ENCODE measurements at regions not wholly inside any gene's neighbourhood (a gene's known extent, or its start where the extent isn't known, plus 50 kb on each side); places are given as distances from the start of the nearest gene placed in this dataset.
"Not testable (repeated sequence)": the region's sequence is repeated elsewhere in the genome, so short reads cannot be mapped to it uniquely, and the experiment has no call there.

DNA sequence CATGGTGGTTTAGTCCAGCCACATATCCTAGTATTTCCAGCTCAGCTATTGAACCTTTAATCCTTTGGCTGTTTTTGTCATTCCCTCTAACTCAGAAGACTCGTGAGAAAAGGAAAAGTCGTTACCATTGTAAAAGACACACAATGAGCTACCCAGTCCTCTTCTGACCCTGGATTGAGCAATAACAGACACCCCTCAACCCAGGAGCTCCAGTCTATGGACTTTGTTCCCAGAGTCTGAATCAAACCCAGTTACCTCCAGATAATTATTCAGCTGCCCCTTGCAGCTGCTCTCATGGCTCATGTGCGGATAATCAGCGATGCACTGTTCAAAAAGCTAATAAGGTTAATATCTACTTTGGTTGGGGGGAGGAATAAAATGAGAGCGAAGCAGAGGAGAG, 402.4 kb downstream of the BTG1 start:
- no peak overlapping the region for H3K4me3 Mint-ChIP-seq
- no peak for DNase-seq (ENCODE audit: low spot score)
- H3K27me3 Mint-ChIP-seq (ENCODE audit: low read depth) = peaks cover 2% of the 10 kb centered on the region
- H3K9me3 Mint-ChIP-seq = peaks cover 10% of the 10 kb centered on the region
- H3K4me1 Mint-ChIP-seq (ENCODE audit: low read depth) = no peaks in the 10 kb centered on the region
- no peak overlapping the region for H3K27ac Mint-ChIP-seq
- no peaks in the 10 kb centered on the region for H3K36me3 Mint-ChIP-seq (ENCODE audit: low read depth)

DNA sequence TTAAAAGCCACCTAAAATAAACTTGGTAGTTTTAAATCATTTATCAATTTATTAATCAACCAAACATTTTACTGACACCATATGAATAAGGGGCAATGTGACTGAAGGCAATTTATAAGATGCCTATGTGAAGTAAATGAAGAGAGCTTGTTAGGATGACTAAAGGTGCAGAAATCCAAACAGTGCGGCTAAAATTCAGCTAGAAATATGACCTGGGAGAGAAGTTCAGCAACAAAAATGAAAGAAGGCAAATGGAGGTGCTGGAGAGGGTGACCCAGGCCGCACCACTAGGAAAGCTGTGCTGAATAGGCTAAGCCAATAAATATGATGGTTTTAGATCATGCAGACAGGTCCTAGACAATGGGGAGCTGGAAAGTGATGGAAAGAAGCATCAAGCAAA, 403.7 kb downstream of the BTG1 start:
- Mint-ChIP-seq H3K9me3 (peaks cover 10% of the 10 kb centered on the region), H3K4me3 (no peak overlapping the region)

DNA sequence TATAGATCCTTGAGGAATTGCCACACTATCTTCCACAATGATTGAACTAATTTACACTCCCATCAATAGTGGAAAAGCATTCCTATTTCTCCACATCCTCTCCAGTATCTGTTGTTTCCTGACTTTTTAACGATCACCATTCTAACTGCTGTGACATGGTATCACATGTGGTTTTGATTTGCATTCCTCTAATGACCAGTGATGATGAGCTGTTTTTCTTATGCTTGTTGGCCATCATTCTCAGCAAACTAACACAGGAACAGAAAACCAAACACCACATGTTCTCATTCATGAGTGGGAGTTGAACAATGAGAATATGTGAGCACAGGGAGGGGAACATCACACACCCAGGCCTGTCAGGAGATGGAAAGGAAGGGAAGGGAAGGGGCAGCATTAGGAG, 411.8 kb downstream of the BTG1 start:
- not testable (repeated sequence) for H3K4me1 Mint-ChIP-seq (ENCODE audit: low read depth); H3K27ac Mint-ChIP-seq; H3K9me3 Mint-ChIP-seq; DNase-seq (ENCODE audit: low spot score); H3K27me3 Mint-ChIP-seq (ENCODE audit: low read depth); H3K36me3 Mint-ChIP-seq (ENCODE audit: low read depth); H3K4me3 Mint-ChIP-seq

More for the DNA sequence above, 403.7 kb downstream of the BTG1 start:
- peaks cover 2% of the 10 kb centered on the region for H3K27me3 Mint-ChIP-seq (ENCODE audit: low read depth)
- no peak overlapping the region for H3K27ac Mint-ChIP-seq
- DNase-seq (ENCODE audit: low spot score) = no peak
- H3K4me1 Mint-ChIP-seq (ENCODE audit: low read depth) = no peaks in the 10 kb centered on the region
- H3K36me3 Mint-ChIP-seq (ENCODE audit: low read depth) = no peaks in the 10 kb centered on the region

DNA sequence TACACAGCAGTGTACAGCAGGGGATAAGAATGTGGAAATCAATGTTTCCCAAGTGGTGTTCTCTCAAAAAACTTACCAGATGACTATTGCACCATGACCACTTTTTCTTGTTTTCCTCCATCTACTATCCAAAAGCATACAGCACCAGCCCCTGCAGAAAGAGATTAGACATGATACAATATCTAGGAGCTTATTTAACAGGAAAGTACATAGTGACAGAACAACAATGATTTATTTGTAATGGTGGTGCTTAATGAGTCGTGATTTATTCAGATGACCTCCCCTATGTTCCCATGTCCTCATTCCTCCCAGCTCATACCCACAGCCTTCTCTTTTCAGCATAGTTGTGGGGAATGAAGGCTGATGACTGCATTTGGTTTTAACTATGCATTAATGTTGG, 413.6 kb downstream of the BTG1 start:
- no peaks in the 10 kb centered on the region for H3K4me1 Mint-ChIP-seq (ENCODE audit: low read depth)
- no peaks in the 10 kb centered on the region for H3K27me3 Mint-ChIP-seq (ENCODE audit: low read depth)
- H3K36me3 Mint-ChIP-seq (ENCODE audit: low read depth) = no peaks in the 10 kb centered on the region
- H3K27ac Mint-ChIP-seq = no peak overlapping the region
- no peak for DNase-seq (ENCODE audit: low spot score)
- H3K4me3 Mint-ChIP-seq = no peak overlapping the region
- peaks cover 3% of the 10 kb centered on the region for H3K9me3 Mint-ChIP-seq

DNA sequence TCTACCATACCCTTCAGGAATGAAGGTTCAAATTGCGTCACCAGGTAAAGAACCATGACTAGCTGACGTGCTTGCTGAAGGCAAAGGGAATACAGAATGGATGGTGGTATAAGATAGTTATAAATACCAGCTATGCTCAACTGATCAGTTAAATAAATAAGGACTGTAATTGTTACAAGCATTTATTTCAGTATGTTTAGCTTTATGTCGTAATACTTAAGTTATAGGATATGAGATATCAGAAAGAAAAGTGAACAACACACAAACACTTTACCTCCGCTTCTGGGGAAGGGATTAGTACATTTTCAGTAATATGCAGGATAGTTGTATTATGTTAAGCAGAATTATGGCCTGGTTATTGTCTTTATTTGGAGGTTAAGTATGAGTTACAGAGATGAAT, 416.1 kb downstream of the BTG1 start:
- Mint-ChIP-seq H3K27ac (no peak overlapping the region), H3K9me3 (peaks cover 3% of the 10 kb centered on the region), H3K36me3 (ENCODE audit: low read depth) (no peaks in the 10 kb centered on the region), H3K27me3 (ENCODE audit: low read depth) (no peaks in the 10 kb centered on the region), H3K4me3 (no peak overlapping the region), H3K4me1 (ENCODE audit: low read depth) (no peaks in the 10 kb centered on the region)
- DNase-seq (ENCODE audit: low spot score) = no peak

DNA sequence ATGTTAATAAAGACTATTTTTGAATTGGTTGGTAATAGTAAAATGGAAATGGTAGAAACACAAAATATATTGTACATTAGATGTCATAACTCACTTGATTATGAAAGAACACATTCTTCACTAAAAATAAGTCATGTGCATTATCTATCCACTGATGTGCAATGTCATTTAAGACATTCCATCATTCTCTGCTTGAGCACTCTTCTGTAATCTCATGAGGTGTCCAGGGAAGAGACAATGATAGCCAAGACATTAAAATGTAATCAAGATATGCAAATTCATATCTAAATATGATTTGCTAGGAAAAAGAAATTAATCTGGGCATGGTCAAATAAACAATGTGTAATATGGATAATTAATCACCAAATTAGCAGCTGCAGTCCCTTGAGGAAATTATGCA, 422.5 kb downstream of the BTG1 start:
- DNase-seq (ENCODE audit: low spot score) = no peak
- Mint-ChIP-seq H3K4me1 (ENCODE audit: low read depth) (no peaks in the 10 kb centered on the region), H3K9me3 (no peaks in the 10 kb centered on the region), H3K4me3 (no peak overlapping the region), H3K27me3 (ENCODE audit: low read depth) (peaks cover 5% of the 10 kb centered on the region), H3K36me3 (ENCODE audit: low read depth) (no peaks in the 10 kb centered on the region), H3K27ac (no peak overlapping the region)

DNA sequence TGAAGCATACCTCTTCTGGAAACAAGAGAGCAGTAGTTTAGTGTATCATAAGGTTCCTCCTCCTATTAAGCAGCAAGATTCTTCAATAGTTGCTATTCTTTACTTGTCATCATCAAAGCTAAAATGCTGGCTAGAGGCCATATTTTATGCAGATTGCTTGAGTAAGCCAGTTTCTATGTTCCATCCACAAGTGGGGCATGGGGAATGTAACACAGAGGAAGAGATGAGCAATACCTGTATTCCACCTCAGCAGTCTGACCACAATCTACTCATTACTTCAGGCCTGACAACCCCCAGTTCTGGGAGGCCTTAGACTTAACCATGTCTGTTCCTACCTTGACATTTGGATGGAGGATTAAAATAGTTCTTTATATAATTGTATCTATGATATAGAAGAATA, 423.6 kb downstream of the BTG1 start:
- Mint-ChIP-seq H3K9me3 (no peaks in the 10 kb centered on the region), H3K27ac (no peak overlapping the region), H3K27me3 (ENCODE audit: low read depth) (peaks cover 5% of the 10 kb centered on the region), H3K4me1 (ENCODE audit: low read depth) (no peaks in the 10 kb centered on the region), H3K4me3 (no peak overlapping the region), H3K36me3 (ENCODE audit: low read depth) (no peaks in the 10 kb centered on the region)
- peak; percentile 24 for DNase-seq (ENCODE audit: low spot score)

DNA sequence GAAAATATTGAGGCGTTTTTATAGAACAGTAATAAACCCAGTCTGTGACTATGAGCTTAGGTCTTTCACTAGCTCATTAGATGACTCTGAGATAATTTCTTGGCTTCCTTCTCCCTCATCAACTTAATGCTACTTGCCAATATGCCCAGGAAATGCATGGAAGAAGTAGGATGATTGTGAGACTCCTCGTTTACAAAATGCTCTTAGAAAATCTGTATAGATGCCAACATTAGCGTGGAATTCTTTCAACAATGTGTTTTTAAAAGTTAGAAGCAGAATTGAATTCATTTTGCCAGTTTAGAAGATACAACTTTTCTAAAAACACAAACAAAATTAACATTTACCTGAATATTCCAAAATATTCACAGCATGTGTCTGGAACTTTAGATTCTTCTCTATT, 424.6 kb downstream of the BTG1 start:
- Mint-ChIP-seq H3K4me3 (no peak overlapping the region), H3K27ac (no peak overlapping the region), H3K36me3 (ENCODE audit: low read depth) (no peaks in the 10 kb centered on the region), H3K4me1 (ENCODE audit: low read depth) (no peaks in the 10 kb centered on the region), H3K9me3 (no peaks in the 10 kb centered on the region), H3K27me3 (ENCODE audit: low read depth) (peaks cover 5% of the 10 kb centered on the region)
- DNase-seq (ENCODE audit: low spot score) = no peak

DNA sequence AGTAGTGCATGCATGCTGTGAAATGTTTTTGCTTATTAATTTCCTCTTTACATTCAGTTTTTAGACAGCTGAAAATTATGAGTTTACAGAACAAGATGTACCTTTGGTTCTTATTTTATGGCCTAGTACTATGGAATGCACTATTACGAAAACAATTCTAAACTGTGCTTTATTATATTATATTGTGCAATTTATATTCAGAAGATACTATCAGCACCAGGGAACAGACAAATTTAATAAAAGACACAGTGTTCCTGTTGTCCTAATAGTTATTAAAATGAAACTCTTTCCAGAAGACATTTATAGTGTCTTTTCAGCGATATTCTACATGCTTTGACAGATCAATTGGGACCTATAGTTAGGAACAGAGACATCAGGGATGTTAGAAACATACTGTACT, 427.3 kb downstream of the BTG1 start:
- no peak overlapping the region for H3K4me3 Mint-ChIP-seq
- H3K4me1 Mint-ChIP-seq (ENCODE audit: low read depth) = no peaks in the 10 kb centered on the region
- DNase-seq (ENCODE audit: low spot score) = no peak
- peaks cover 5% of the 10 kb centered on the region for H3K27me3 Mint-ChIP-seq (ENCODE audit: low read depth)
- H3K27ac Mint-ChIP-seq = no peak overlapping the region
- H3K36me3 Mint-ChIP-seq (ENCODE audit: low read depth) = no peaks in the 10 kb centered on the region
- no peaks in the 10 kb centered on the region for H3K9me3 Mint-ChIP-seq

DNA sequence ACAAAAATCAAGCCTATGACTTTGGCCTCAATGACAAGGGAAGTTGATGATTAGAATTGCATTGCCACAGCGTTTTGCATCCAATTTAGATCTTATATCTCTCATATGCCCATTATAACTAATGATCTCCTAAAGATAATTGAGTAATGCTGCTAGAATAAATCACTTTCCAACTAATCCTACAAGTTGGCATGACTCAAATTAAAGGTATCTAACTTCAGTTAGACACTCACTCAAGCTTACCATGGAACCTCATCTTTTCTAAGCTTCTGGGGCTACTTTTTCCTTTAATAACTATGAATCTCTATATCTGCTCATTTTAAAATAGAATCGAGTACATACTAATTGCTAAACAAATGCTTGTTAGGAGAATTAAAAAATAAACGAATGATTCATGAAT, 427.8 kb downstream of the BTG1 start:
- Mint-ChIP-seq H3K4me3 (no peak overlapping the region), H3K36me3 (ENCODE audit: low read depth) (no peaks in the 10 kb centered on the region), H3K27me3 (ENCODE audit: low read depth) (peaks cover 5% of the 10 kb centered on the region), H3K27ac (no peak overlapping the region), H3K9me3 (no peaks in the 10 kb centered on the region), H3K4me1 (ENCODE audit: low read depth) (no peaks in the 10 kb centered on the region)
- DNase-seq (ENCODE audit: low spot score) = no peak

DNA sequence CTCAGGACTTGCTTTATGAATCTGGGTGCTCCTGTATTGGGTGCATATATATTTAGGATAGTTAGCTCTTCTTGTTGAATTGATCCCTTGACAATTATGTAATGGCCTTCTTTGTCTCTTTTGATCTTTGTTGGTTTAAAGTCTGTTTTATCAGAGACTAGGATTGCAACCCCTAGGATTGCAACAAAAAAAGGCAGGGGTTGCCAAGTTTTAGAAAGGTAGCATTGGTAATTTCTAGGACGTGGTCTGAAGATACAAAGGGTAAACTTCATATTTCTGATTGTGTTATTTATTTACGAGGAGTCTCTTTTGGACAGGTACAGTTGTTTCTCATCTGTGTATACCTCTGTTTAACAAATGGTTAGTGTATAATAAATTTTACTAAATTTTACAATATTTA, 433.7 kb downstream of the BTG1 start:
- not testable (repeated sequence) for H3K9me3 Mint-ChIP-seq; H3K27ac Mint-ChIP-seq; H3K36me3 Mint-ChIP-seq (ENCODE audit: low read depth); H3K27me3 Mint-ChIP-seq (ENCODE audit: low read depth); DNase-seq (ENCODE audit: low spot score); H3K4me1 Mint-ChIP-seq (ENCODE audit: low read depth); H3K4me3 Mint-ChIP-seq

DNA sequence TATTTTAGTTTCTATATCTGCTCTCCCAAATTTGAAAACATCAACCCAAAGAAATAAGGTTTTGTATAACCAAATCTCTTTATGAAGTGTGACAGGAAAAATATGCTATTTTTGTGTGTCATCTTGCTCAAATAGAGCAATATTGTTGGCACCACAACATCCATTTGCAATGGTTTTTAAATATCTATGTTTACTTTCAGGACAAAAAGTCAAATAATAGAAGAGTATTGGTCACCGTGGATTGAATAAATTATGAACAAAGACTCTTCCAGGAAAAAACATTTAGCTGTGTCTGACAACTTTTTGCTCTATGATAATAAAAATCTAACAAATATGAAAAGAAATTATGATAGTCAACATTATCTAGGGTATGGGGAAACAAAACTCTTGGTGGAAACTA, 439.2 kb downstream of the BTG1 start:
- H3K9me3 Mint-ChIP-seq = no peaks in the 10 kb centered on the region
- no peaks in the 10 kb centered on the region for H3K4me1 Mint-ChIP-seq (ENCODE audit: low read depth)
- no peak overlapping the region for H3K27ac Mint-ChIP-seq
- H3K27me3 Mint-ChIP-seq (ENCODE audit: low read depth) = no peaks in the 10 kb centered on the region
- H3K36me3 Mint-ChIP-seq (ENCODE audit: low read depth) = no peaks in the 10 kb centered on the region
- H3K4me3 Mint-ChIP-seq = no peak overlapping the region
- no peak for DNase-seq (ENCODE audit: low spot score)

DNA sequence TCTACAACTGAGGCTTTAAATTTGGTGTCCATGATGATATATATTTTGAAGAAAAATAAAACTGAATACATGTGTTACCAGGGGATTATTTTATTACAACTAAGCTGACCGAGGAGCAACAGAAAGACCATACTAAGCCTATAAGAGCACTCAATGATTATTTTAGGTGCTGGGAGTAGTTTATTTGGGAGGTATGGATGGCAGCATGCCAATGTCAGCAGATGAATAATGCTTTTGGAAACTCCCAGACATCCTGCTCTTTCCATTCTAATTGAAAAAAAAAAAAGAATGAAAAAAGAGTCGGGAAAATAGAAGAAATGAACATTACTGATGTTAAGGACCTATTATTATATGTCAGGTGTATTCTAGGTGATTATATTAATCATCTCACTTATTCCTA, 441.2 kb downstream of the BTG1 start:
- Mint-ChIP-seq H3K36me3 (ENCODE audit: low read depth) (no peaks in the 10 kb centered on the region), H3K27ac (no peak overlapping the region), H3K27me3 (ENCODE audit: low read depth) (peaks cover 2% of the 10 kb centered on the region), H3K4me3 (no peak overlapping the region), H3K4me1 (ENCODE audit: low read depth) (no peaks in the 10 kb centered on the region), H3K9me3 (no peaks in the 10 kb centered on the region)
- DNase-seq (ENCODE audit: low spot score) = no peak

DNA sequence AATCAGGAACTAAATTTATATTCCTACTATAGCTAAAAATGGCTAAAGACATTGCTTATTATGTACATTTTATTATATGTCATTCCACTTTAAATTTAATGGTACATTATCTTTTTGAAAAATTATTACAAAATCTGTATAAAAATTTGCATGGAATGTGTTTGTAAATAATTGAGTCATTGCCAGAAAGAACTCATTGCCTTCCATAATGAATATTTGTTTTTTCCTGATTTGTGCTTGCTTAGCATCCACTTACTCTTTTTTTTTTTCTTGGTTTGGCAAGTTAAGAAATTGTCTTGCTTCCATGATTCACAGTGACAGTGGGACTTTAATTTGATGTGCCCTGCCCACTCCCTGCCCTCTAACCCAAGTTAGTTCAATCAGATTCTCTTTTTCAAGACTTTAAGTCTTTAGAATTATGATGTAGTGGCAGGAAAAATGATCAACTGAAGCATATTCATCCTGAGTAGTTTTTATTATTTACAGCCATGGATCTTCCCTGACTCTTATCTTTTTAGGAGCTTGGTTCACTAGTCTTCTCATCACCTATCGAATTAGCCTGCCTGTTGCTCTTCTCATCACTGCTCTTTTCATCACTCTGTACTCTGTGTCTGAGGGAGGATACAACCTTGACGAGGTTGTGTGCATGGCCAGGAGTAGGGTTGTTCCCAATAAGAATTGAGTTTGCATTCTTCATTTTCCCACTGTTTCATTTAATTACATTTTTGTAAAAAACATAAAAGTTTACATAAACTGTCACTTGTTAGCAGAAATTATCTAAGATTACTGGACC, 442.0 kb downstream of the BTG1 start:
- Mint-ChIP-seq H3K4me3 (no peak overlapping the region), H3K36me3 (ENCODE audit: low read depth) (no peaks in the 10 kb centered on the region), H3K27me3 (ENCODE audit: low read depth) (peaks cover 2% of the 10 kb centered on the region), H3K27ac (no peak overlapping the region), H3K4me1 (ENCODE audit: low read depth) (no peaks in the 10 kb centered on the region), H3K9me3 (no peaks in the 10 kb centered on the region)
- no peak for DNase-seq (ENCODE audit: low spot score)

DNA sequence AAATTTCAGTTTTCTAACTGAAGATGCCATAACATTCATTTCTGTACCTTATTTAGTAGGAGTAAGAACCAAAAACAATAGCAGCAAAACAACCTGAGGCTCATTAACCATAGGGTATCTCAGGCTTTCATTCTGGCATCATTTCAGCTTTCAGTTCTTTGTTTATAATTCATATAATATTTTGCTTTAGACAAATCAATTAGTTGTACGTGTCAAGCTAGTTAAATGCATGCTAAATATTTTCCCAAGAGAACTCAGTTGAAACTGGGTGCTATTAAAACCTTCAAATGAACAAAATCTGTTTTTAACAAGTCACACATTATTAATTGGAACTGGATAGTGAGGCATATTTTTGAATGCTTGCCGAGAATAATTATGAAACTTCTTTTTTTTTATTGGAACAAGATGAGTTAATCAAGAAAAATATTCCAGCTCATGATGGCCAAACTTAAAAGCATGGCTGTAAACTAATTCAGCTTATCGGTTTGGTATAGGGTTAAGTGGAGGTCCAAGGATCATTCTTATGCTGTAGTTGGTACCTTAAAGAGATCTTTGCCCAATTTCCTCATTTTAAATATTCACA, 442.7 kb downstream of the BTG1 start:
- DNase-seq (ENCODE audit: low spot score) = no peak
- no peak overlapping the region for H3K27ac Mint-ChIP-seq
- H3K4me3 Mint-ChIP-seq = no peak overlapping the region
- H3K4me1 Mint-ChIP-seq (ENCODE audit: low read depth) = no peaks in the 10 kb centered on the region
- peaks cover 2% of the 10 kb centered on the region for H3K27me3 Mint-ChIP-seq (ENCODE audit: low read depth)
- H3K36me3 Mint-ChIP-seq (ENCODE audit: low read depth) = no peaks in the 10 kb centered on the region
- H3K9me3 Mint-ChIP-seq = no peaks in the 10 kb centered on the region

All from T-helper 2 cell treated with Interferon-gamma antibody and Interleukin-4, amounts not matched to agents 5 μg/mL and 100 μg/mL, for 36 hours (primary cell).